Epithelial cell of proximal tubule (primary cell): ENCODE measurements at regions not wholly inside any gene's neighbourhood (a gene's known extent, or its start where the extent isn't known, plus 50 kb on each side); places are given as distances from the start of the nearest gene placed in this dataset.

Source experiments
- DNase-seq: peaks from one replicate; pipeline ENCODE4 v3.0.0-alpha.2; 2011; ENCODE audit warnings: low read depth
- H3K4me3 ChIP-seq: 2 replicates; pipeline ENCODE4 v1.5.1; 2011; ENCODE audit warnings: low read depth, mild to moderate bottlenecking, low read length
- TF ChIP-seq, protein P1 (sequence below): conservative IDR thresholded peaks from 2 replicates; pipeline ENCODE4 v1.5.1; 2012; ENCODE audit warnings: low read depth, mild to moderate bottlenecking, low read length

GRCh38 chr2:2826621-2827020 lies 495.5 kb upstream of the MYT1L start:
- TF ChIP-seq, protein P1, sequence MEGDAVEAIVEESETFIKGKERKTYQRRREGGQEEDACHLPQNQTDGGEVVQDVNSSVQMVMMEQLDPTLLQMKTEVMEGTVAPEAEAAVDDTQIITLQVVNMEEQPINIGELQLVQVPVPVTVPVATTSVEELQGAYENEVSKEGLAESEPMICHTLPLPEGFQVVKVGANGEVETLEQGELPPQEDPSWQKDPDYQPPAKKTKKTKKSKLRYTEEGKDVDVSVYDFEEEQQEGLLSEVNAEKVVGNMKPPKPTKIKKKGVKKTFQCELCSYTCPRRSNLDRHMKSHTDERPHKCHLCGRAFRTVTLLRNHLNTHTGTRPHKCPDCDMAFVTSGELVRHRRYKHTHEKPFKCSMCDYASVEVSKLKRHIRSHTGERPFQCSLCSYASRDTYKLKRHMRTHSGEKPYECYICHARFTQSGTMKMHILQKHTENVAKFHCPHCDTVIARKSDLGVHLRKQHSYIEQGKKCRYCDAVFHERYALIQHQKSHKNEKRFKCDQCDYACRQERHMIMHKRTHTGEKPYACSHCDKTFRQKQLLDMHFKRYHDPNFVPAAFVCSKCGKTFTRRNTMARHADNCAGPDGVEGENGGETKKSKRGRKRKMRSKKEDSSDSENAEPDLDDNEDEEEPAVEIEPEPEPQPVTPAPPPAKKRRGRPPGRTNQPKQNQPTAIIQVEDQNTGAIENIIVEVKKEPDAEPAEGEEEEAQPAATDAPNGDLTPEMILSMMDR = no peak
- DNase-seq = no peak

DNA sequence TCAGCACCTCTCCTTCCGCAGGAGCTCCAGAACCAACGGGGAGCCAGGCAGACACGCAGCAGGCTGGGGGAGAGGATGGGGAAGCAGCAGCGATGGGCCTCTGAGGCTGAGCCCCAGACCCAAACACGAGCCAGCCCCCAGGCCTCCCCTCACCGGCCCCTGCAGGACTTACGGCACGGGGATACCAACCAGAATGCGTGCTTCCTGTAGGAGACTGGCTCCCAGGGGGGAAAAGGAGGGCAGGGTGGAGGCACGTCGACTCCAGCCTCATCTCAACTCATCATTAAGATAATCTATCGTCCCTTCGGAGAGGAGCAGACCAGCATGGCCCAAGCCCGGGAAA lies 495.1 kb upstream of the MYT1L start:
- TF ChIP-seq, protein P1 = no peak
- no peak for DNase-seq
- H3K4me3 ChIP-seq = no peak overlapping the region

More at GRCh38 chr2:2826621-2827020, 495.5 kb upstream of the MYT1L start:
- no peak overlapping the region for H3K4me3 ChIP-seq

DNA sequence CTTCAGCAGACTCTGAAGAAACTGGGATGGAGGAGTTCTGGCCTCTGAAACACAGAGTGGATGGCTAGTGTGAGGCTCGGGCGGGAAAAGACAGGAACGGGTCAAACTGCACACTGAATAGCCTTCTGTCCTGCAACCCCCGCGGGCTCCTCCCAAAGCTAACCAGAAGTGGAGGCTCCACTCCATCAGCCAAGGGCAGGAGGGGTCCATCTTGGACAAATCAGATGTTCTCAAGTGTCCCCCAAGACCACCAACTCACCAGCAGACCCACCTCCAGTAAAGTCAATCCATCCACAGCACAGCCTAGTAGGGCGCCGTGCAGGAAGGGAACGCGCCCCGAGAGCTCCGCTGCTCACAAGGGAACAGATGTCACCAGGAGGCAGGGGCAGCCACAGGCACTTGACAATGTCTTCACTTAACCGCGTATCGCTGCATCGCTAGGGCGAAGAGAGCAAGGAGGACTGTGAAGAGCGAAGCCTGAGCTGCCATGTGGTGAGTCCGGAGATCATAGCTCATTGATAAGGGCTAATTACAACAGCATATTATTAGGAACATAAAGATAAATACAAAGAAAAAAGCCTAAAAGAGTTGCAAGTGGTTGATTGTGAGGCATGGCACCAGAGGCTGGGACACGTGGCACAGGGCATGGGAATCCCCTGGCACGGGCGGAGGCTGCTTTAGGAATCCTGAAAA lies 494.6 kb upstream of the MYT1L start:
- TF ChIP-seq, protein P1 = no peak
- H3K4me3 ChIP-seq = no peak overlapping the region
- DNase-seq = no peak

DNA sequence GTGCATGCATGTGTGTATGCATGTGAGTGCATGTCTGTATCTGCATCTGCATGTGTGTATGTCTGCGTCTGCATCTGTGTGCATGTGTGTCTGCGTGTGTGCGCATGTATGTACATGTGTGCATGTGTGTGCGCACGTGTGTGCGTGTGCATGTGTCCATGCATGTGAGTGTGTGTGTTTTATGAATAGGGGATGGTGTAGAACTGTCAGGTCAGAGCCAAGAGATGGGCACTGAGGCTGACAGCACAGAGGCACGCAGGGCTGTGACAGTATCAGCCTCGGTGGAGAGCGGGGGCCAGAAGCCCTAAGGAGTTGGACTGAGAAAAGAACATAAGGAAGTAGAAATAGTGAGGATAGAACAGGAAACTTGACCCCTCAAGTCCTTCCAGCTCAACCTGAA lies 494.0 kb upstream of the MYT1L start:
- TF ChIP-seq, protein P1 = no peak
- no peak overlapping the region for H3K4me3 ChIP-seq
- DNase-seq = no peak

DNA sequence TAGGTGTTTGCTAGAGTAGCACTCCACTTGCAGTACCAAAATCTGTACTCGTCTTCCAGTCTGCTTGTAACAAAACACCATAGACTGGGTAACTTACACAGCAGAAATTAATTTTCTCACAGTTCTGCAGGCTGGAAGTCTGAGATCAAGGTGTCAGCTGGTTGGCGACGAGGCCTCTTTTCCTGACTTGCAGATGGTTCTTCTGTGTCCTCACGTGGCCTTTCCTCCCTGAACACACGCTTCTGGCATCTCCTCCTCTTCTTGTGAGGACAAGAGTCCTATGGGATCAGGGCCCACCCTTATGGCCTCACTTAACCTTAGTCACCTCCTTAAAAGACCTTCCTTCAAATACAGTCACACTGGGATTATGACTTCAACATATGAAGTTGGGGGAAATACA lies 493.5 kb upstream of the MYT1L start:
- no peak for DNase-seq
- TF ChIP-seq, protein P1 = no peak
- H3K4me3 ChIP-seq = no peak overlapping the region

- no peak for DNase-seq
- no peak overlapping the region for H3K4me3 ChIP-seq
- TF ChIP-seq, protein P1 = no peak
Observed at GRCh38 chr2:2823061-2823753, 492.1 kb upstream of the MYT1L start.

GRCh38 chr2:2822143-2822542 lies 491.1 kb upstream of the MYT1L start:
- DNase-seq = no peak
- TF ChIP-seq, protein P1 = no peak
- no peak overlapping the region for H3K4me3 ChIP-seq
